HG02571 (cell line): ENCODE measurements at regions not wholly inside any gene's neighbourhood (a gene's known extent, or its start where the extent isn't known, plus 50 kb on each side); places are given as distances from the start of the nearest gene placed in this dataset.
"Not testable (repeated sequence)": the region's sequence is repeated elsewhere in the genome, so short reads cannot be mapped to it uniquely, and the experiment has no call there.

Source experiments
- ATAC-seq: cut with Tn5 transposase; IDR thresholded peaks from one replicate; pipeline ENCODE4 v1.9.1; 2021; ENCODE audit warnings: mild to moderate bottlenecking, moderate library complexity; ENCODE audit not compliant: unreplicated experiment

GRCh38 chr5:125225424-125225823, 479.0 kb upstream of the ZNF608 start:
- ATAC-seq, result no peak

DNA sequence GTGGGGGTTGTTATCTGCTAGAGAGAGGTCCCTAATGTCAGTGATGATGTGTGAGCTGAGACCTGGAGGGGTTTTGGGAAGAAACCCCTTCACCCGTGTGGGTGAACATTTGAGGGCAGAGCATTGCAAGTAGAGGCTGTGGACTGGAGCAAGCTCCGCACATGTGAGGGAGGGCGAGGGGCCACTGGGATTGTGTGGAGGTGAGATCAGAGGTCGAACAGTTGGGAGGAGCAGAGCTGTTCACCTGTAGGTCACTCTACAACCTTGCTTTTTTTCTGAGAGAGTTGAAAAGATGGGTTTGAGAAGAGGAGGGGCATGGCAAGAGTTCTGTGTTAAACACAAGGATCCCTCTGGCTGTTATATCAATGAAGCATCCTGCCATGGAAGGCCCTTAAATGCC, 480.4 kb upstream of the ZNF608 start:
- no peak for ATAC-seq

GRCh38 chr5:125227333-125228095, 481.1 kb upstream of the ZNF608 start:
- ATAC-seq, result no peak

GRCh38 chr5:125228363-125229070, 482.1 kb upstream of the ZNF608 start:
- no peak for ATAC-seq

DNA sequence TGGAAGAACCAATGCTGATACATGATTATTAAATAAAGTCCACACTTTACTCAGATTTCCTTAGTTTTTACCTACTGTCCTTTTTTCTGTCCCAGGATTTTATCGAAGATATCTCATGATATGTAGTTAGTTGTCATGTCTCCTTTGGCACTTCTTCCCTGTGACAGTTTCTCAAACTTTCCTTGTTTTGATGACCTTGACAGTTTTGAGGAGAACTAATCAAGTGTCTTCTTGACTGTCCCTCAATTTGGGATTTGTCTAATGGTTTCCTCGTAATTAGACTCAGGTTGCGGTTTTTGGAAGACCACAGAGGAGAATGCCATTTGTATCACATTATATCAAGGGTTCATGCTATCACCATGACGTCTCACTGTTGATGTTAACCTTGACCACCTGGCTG, 483.1 kb upstream of the ZNF608 start:
- ATAC-seq, result no peak

DNA sequence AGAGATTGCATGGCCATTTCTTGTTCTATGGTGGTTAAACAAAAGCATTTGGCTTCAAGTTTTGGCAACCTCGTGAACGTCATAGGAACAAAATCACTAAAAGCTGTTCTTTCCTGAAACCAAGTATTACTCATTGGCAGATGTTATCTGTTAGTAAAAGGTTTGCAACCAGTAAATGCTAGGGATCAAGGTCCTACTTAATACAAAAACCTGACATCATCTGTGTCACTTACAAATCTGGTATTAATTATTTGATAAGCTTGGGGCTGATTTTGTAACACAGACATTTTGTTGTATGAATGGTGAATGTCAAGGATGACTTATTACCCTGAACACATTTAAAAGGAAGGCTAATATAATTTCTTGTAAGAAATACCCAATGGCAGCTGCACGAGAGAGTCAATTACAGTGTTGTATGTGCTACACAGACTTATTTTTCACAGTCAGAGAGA, 486.4 kb upstream of the ZNF608 start:
- ATAC-seq, result no peak

- ATAC-seq, result no peak
These were observed 487.5 kb upstream of the ZNF608 start for GRCh38 chr5:125233944-125234343.

GRCh38 chr5:125236007-125236406, 489.6 kb upstream of the ZNF608 start:
- no peak for ATAC-seq

GRCh38 chr5:125236981-125237380, 490.5 kb upstream of the ZNF608 start:
- ATAC-seq, result no peak

GRCh38 chr5:125244531-125244930, 498.1 kb upstream of the ZNF608 start:
- no peak for ATAC-seq

GRCh38 chr5:125245216-125245615, 498.8 kb upstream of the ZNF608 start:
- no peak for ATAC-seq

- ATAC-seq, result no peak
These were observed 503.0 kb upstream of the ZNF608 start for GRCh38 chr5:125249400-125249799.

DNA sequence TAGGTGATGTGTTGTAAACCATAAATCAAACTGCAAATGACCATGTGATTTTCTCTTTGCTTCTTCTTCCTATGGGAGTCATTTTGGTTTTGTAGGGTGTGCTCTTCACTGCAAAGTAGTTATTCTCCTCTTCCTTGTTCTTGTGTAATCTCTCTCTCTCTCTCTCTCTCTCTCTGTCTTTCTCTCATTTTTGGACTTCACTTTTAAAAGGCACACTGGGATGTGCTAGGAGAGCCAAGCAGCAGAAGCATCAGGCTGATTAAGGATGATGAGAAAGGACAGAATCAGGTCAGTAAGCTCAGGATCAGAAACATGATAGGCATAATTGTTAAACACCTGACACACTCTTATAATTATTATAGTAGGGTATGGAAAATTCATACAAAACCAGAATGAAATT, 505.3 kb upstream of the ZNF608 start:
- no peak for ATAC-seq

DNA sequence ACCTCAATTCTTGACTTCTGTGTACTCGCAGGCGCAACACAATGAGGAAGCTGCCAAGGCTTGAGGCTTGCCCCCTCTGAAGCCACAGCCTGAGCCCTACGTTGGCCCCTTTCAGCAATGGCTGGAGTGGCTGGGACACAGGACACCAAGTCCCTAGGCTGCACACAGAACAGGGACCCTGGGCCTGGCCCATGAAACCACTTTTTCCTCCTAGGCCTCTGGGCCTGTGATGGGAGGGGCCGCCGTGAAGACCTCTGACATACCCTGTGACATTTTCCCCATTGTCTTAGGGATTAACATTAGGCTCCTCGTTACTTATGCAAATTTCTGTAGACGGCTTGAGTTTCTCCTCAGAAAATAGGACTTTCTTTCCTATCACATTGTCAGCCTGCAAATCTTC, 507.2 kb upstream of the ZNF608 start:
- ATAC-seq, result not testable (repeated sequence)

DNA sequence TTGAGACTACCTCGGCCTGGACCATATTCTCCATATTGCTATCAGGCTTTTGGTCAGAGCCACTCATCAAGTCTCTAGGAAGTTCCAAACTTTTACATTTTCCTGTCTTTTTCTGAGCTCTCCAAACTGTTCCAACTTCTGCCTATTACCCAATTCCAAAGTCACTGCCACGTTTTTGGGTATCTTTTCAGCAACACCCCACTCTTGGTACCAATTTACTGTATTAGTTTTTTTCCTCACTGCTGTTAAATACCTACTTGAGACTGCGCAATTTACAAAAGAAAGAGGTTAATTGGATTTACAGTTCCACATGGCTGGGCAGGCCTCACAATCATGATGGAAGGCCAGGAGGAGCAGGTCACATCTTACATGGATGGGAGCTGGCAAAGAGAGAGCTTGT, 507.8 kb upstream of the ZNF608 start:
- no peak for ATAC-seq

DNA sequence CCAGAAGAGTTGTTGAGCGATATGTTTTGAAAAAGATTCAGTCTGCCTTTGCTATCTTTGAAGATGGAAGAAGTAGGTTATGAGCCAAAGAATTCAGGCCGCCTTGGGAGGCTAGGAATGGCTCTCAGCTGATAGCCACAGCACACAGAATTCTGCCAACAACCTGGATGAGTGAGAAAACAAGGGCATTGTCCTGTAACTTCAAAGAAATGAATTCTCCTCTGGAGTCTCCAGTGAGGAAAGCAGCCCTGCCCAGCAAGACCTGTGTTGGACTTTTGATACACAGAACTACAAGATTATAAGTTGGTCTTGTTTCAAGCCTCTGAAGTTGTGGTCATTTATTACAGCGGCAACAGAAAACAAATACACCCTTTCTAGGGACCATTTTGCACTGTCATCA, 509.9 kb upstream of the ZNF608 start:
- no peak for ATAC-seq

DNA sequence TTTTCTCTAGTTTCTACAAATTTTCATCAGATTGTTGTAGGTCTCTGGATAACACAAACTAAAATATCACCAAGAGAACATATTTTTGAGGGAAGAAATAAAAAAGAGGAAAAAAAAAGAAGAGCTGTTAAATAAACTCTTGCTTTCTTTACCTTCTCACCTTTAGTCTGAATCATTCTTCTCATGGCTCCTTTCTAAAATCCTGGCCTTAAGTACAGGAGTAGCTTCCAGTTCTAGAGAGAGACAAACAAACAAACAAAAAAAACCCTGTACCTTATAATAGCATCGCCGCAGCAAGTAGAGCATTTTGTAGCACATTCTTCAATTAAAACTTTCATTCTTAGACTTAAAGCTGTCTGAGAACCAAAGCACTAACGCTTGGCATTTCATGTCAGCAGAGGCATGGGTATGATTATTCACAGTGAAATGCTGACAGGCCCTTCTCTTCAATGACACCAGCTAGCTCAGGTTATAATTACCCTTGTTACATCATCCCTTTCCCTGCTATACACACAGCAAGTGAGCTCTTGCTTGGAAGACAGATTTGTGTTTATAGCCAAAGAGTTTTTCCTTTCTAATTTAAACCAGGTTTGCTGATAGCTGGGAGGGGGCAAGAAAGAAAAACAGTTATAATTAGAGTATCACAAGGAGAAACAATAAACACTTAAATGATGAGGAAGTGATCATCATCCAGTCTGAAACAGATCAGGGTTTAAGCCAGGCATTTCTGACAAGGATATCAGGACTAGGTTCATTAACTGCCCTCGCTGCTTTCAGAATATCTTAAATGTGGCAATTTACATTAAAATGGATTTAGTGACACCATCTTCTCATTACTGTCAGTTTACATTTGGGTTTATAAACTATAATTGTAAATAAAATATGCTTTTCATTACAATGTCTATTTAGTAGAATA, 510.9 kb upstream of the ZNF608 start:
- no peak for ATAC-seq

GRCh38 chr5:125257997-125258396, 511.6 kb upstream of the ZNF608 start:
- no peak for ATAC-seq

DNA sequence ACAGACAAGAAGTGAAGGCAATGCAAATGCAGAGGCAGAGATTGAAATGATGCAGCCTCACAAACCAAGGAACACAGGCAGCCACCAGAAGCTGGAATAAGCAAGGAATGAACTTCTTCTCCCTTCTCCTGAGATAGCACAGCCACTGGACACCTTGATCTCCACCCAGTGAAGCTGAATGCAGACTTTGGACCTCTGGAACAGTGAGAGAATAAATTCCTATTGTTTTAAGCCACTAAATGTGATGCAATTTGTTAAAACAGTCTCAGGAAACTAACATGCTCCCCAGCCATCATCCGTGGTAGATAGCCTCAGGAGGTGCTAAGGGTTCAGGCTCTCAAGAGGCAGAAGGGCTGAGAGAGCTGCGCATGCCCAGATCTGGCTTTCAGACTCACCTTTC, 512.2 kb upstream of the ZNF608 start:
- ATAC-seq, result no peak

DNA sequence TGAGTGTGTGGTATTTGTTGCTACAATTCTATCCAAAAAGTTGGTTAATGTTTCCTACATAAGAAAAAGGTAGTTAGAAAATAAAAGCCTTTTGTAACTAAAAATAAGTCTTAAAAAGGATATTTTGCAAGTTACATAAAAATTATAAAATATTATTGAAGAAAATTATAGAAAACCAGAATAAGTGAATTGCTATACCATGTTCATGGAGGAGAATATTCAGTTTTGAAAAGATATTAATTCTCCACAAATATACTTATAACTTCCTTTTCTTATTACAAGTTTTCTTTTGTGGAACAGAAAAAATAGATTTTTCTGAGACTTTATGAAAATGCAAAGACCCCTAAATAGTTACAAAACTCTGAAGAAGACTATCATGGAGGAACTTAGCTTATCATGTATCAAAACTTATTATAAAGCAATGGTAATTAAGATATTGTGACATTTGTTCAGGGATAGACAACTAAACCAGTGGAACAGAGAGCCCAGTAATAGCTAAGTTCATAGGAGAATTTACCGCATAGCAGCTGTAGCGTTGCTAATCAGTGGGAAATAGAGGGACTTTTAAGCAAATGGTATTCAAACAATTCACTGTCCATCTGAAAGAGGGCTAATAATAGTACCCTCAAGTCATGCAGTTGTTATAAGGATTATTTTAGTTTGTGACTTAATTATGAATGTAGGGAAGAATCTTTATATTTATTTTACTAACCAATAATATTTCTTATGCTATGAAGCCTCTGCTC, 515.2 kb upstream of the ZNF608 start:
- ATAC-seq, result no peak

DNA sequence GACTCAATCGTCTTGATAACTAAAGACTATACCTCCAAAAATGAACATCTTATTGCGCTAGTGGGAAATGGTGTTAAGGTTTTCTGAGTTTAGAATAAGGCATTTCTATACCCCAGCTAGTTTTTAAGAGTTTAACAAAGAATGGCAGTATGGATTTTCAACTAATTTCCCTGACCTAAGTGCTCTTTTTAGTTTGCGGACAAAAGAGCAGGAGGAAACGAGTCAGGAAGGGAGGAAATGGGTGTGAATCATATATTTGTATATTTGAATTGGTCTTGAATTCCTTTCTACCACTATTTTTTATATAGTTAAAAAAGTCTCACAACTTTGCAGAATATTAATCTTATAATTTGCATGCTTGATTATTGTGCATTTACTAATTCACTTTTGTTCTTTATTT, 516.3 kb upstream of the ZNF608 start:
- ATAC-seq, result no peak
